ENCODE measurements at regions not wholly inside any gene's neighbourhood (a gene's known extent, or its start where the extent isn't known, plus 50 kb on each side); places are given as distances from the start of the nearest gene placed in this dataset.
A peak's percentile ranks its signal among the peaks of the same experiment; 100 is the strongest.

- H2BK15ac ChIP-seq (ENCODE audit: low read length) = no peak overlapping the region
- H4K91ac ChIP-seq (replicated peaks; ENCODE audit: insufficient read length, low read length) = no peak overlapping the region
- H2BK120ac ChIP-seq (replicated peaks; ENCODE audit: low read depth, low read length) = no peak overlapping the region
- H3K18ac ChIP-seq (ENCODE audit: extremely low read depth, low read length) = no peak overlapping the region
- no peak overlapping the region for H3K14ac ChIP-seq (ENCODE audit: insufficient read length)
- H2AFZ ChIP-seq (ENCODE audit: low read length) = peak overlapping the region; percentile 9; the same call in 1 of the 2 replicates
- no peak overlapping the region for H2BK5ac ChIP-seq (ENCODE audit: low read depth, low read length)
- H3K23me2 ChIP-seq (ENCODE audit: low read depth, low read length) = no peaks in the 10 kb centered on the region
- H4K5ac ChIP-seq (ENCODE audit: insufficient read length, low read depth, low read length) = no peak overlapping the region
- H3K36me3 ChIP-seq (ENCODE audit: control insufficient read depth in 2 of 4, insufficient read depth in 4 of 4, low read length in 3 of 4) = no peaks in the 10 kb centered on the region
- no peak for FAIRE-seq
- no peak overlapping the region for H3K9ac ChIP-seq (replicated peaks in 1 of 4; ENCODE audit: extremely low read depth in 1 of 4, low read depth in 3 of 4, low read length in 3 of 4)
- no peak overlapping the region for H4K8ac ChIP-seq (ENCODE audit: extremely low read depth, insufficient read depth, low read length)
- H3K4me1 ChIP-seq (replicated peaks in 1 of 4; ENCODE audit: control insufficient read depth in 3 of 4, insufficient read depth in 4 of 4, low read length in 3 of 4) = no peaks in the 10 kb centered on the region
- H4K20me1 ChIP-seq (replicated peaks in 1 of 2; ENCODE audit: control insufficient read depth in 1 of 2, insufficient read depth in 2 of 2, low read length in 2 of 2) = no peaks in the 10 kb centered on the region
- ChIA-PET POLR2A (ENCODE audit: partially characterized antibody) (no interaction called here), CTCF (ENCODE audit: partially characterized antibody) (interaction anchor here (0.9 to 1.1 kb wide), 2 partner anchors 320 to 597 kb away, joined by 3 to 4 read pairs; no protein-coding TSS in a partner anchor)
- no peak overlapping the region for H3K56ac ChIP-seq (replicated peaks; ENCODE audit: insufficient read length, low read depth, low read length)
- no peak overlapping the region for H2BK12ac ChIP-seq (ENCODE audit: low read depth, low read length)
- H3K79me1 ChIP-seq (ENCODE audit: low read depth, low read length) = no peaks in the 10 kb centered on the region
- 100% methylated on average over 3 of the region's 3 CpGs; no CpG with 5 or more reads in 1 of the 2 experiments for WGBS, 2 experiments (ENCODE audit: extremely low coverage in 1 of 2, insufficient coverage in 1 of 2, insufficient read length in 1 of 2, insufficient replicate concordance in 2 of 2, low coverage in 1 of 2, low lambda C conversion rate in 2 of 2, missing lambda C conversion rate in 1 of 2)
- no peaks in the 10 kb centered on the region for H3K27me3 ChIP-seq (replicated peaks in 1 of 4; ENCODE audit: control insufficient read depth in 3 of 4, extremely low read depth in 1 of 4, insufficient read depth in 3 of 4, low read length in 3 of 4)
- H3K79me2 ChIP-seq (ENCODE audit: control insufficient read depth in 1 of 2, insufficient read depth in 2 of 2, low read length in 2 of 2) = no peaks in the 10 kb centered on the region
- no peak overlapping the region for H3K27ac ChIP-seq (ENCODE audit: low read depth, low read length)
- no peak overlapping the region for H2AK5ac ChIP-seq (ENCODE audit: low read depth, low read length)
- no peak for DNase-seq (ENCODE audit: low read depth in 1 of 2, low spot score in 2 of 2)
- H3K9me3 ChIP-seq (ENCODE audit: insufficient read depth in 2 of 2, low read depth in 1 of 2, low read length in 1 of 2) = no peaks in the 10 kb centered on the region
- no peak overlapping the region for H3K4me3 ChIP-seq (ENCODE audit: extremely low read depth in 1 of 4, insufficient read depth in 2 of 4, low read depth in 3 of 4, low read length in 4 of 4)
- H3K4me2 ChIP-seq (ENCODE audit: insufficient read depth in 1 of 2, low read depth in 2 of 2, low read length in 2 of 2) = no peak overlapping the region
- no peak overlapping the region for H2BK20ac ChIP-seq (ENCODE audit: low read length)
- TF ChIP-seq EZH2 (IDR thresholded peaks at IDR 0.05; ENCODE audit: low read depth, low read length, severe bottlenecking) = no peak
- no peak for TF ChIP-seq EGR1 (IDR thresholded peaks at IDR 0.05; ENCODE audit: borderline replicate concordance, low read depth, low read length)
- no peak for TF ChIP-seq TCF12 (IDR thresholded peaks at IDR 0.05; ENCODE audit: low read depth, low read length)
- no peak for TF ChIP-seq NRF1 (IDR thresholded peaks at IDR 0.05; ENCODE audit: low read depth, low read length)
- no peak for TF ChIP-seq CTCF (IDR thresholded peaks at IDR 0.05; ENCODE audit: control extremely low read depth in 1 of 3, insufficient read depth in 1 of 3, low read depth in 1 of 3, low read length in 3 of 3)
- TF ChIP-seq SIX5 (IDR thresholded peaks at IDR 0.05; ENCODE audit: low read depth, low read length) = no peak
- no peak for TF ChIP-seq RXRA (IDR thresholded peaks at IDR 0.05; ENCODE audit: insufficient read depth, low read depth, low read length)
- TF ChIP-seq BRCA1 (IDR thresholded peaks at IDR 0.05; ENCODE audit: low read depth, low read length) = no peak
- no peak for TF ChIP-seq SAP30 (IDR thresholded peaks at IDR 0.05; ENCODE audit: insufficient read depth, insufficient replicate concordance, low read length)
- no peak for TF ChIP-seq POLR2AphosphoS5 (IDR thresholded peaks at IDR 0.05; ENCODE audit: low read depth, low read length)
- no peak for TF ChIP-seq TAF7 (optimal IDR thresholded peaks at IDR 0.05; ENCODE audit: borderline replicate concordance, low read depth, low read length)
- no peak for TF ChIP-seq RBBP5 (IDR thresholded peaks at IDR 0.05; ENCODE audit: borderline replicate concordance, low read depth, low read length)
- no peak for TF ChIP-seq SP2 (IDR thresholded peaks at IDR 0.05; ENCODE audit: low read length)
- no peak overlapping the region for H3K4ac ChIP-seq (replicated peaks; ENCODE audit: insufficient read length, low read depth, low read length)
- no peak overlapping the region for H3K23ac ChIP-seq (ENCODE audit: insufficient read length)
These were observed 1058.1 kb downstream of the NSUN3 start for GRCh38 chr3:95120921-95121320.

Measured in H1 (cell line).